ENCODE measurements at regions not wholly inside any gene's neighbourhood (a gene's known extent, or its start where the extent isn't known, plus 50 kb on each side); places are given as distances from the start of the nearest gene placed in this dataset.

DNA sequence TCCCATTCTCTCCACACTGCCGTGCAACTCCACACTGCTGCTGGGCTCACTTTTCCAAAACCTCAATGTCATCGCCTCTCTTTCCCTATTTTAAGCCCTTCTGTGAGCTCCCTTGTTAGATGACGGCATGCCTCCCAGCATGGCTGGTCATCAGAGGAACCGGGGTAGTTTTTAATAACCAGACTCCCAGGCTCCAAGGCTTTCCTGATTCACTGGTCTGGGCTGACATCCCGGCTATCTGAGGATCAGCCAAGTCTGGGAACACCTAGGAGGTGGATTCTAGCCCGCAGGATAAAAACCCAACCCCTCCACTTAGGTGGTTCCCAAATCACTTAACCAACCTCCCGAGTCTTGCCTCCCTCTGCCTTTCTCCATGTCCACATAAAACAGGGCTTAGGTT is 295.4 kb upstream of the FZD8 start:
- H3K79me1 ChIP-seq (ENCODE audit: low read depth, low read length) = no peaks in the 10 kb centered on the region
- no peak overlapping the region for H3K14ac ChIP-seq (ENCODE audit: insufficient read length)
- no peak overlapping the region for H4K91ac ChIP-seq (replicated peaks; ENCODE audit: insufficient read length, low read length)
- ChIA-PET POLR2A (ENCODE audit: partially characterized antibody) (no interaction called here), CTCF (ENCODE audit: partially characterized antibody) (no interaction called here)
- no peak overlapping the region for H4K8ac ChIP-seq (ENCODE audit: extremely low read depth, insufficient read depth, low read length)
- no peaks in the 10 kb centered on the region for H3K9me3 ChIP-seq (ENCODE audit: insufficient read depth in 2 of 2, low read depth in 1 of 2, low read length in 1 of 2)
- H2AK5ac ChIP-seq (ENCODE audit: low read depth, low read length) = no peak overlapping the region
- WGBS, 2 experiments (ENCODE audit: extremely low coverage in 1 of 2, insufficient coverage in 1 of 2, insufficient read length in 1 of 2, insufficient replicate concordance in 2 of 2, low coverage in 1 of 2, low lambda C conversion rate in 2 of 2, missing lambda C conversion rate in 1 of 2) = 90% methylated on average over 7 of the region's 7 CpGs; no CpG with 5 or more reads in 1 of the 2 experiments
- no peak overlapping the region for H2BK20ac ChIP-seq (ENCODE audit: low read length)
- H3K18ac ChIP-seq (ENCODE audit: extremely low read depth, low read length) = no peak overlapping the region
- H3K27ac ChIP-seq (ENCODE audit: low read depth, low read length) = no peak overlapping the region
- H4K20me1 ChIP-seq (replicated peaks in 1 of 2; ENCODE audit: control insufficient read depth in 1 of 2, insufficient read depth in 2 of 2, low read length in 2 of 2) = no peaks in the 10 kb centered on the region
- no peak for FAIRE-seq
- no peak overlapping the region for H3K4me2 ChIP-seq (ENCODE audit: insufficient read depth in 1 of 2, low read depth in 2 of 2, low read length in 2 of 2)
- H3K79me2 ChIP-seq (ENCODE audit: control insufficient read depth in 1 of 2, insufficient read depth in 2 of 2, low read length in 2 of 2) = no peaks in the 10 kb centered on the region
- no peak overlapping the region for H3K4me3 ChIP-seq (ENCODE audit: extremely low read depth in 1 of 4, insufficient read depth in 2 of 4, low read depth in 3 of 4, low read length in 4 of 4)
- no peak overlapping the region for H2AFZ ChIP-seq (ENCODE audit: low read length)
- H2BK15ac ChIP-seq (ENCODE audit: low read length) = no peak overlapping the region
- H3K23me2 ChIP-seq (ENCODE audit: low read depth, low read length) = no peaks in the 10 kb centered on the region
- H3K4ac ChIP-seq (replicated peaks; ENCODE audit: insufficient read length, low read depth, low read length) = no peak overlapping the region
- H2BK120ac ChIP-seq (replicated peaks; ENCODE audit: low read depth, low read length) = no peak overlapping the region
- no peaks in the 10 kb centered on the region for H3K27me3 ChIP-seq (replicated peaks in 1 of 4; ENCODE audit: control insufficient read depth in 3 of 4, extremely low read depth in 1 of 4, insufficient read depth in 3 of 4, low read length in 3 of 4)
- no peak overlapping the region for H4K5ac ChIP-seq (ENCODE audit: insufficient read length, low read depth, low read length)
- H3K56ac ChIP-seq (replicated peaks; ENCODE audit: insufficient read length, low read depth, low read length) = no peak overlapping the region
- no peak overlapping the region for H3K23ac ChIP-seq (ENCODE audit: insufficient read length)
- H3K9ac ChIP-seq (replicated peaks in 1 of 4; ENCODE audit: extremely low read depth in 1 of 4, low read depth in 3 of 4, low read length in 3 of 4) = no peak overlapping the region
- peaks cover 5 to 12% (median 7%) of the 10 kb centered on the region in 4 experiments; a peak in 5 of 7 replicates for H3K4me1 ChIP-seq (replicated peaks in 1 of 4; ENCODE audit: control insufficient read depth in 3 of 4, insufficient read depth in 4 of 4, low read length in 3 of 4)
- DNase-seq (ENCODE audit: low read depth in 1 of 2, low spot score in 2 of 2) = no peak
- H2BK12ac ChIP-seq (ENCODE audit: low read depth, low read length) = no peak overlapping the region
- H2BK5ac ChIP-seq (ENCODE audit: low read depth, low read length) = no peak overlapping the region
- H3K36me3 ChIP-seq (ENCODE audit: control insufficient read depth in 2 of 4, insufficient read depth in 4 of 4, low read length in 3 of 4) = no peaks in the 10 kb centered on the region
- TF ChIP-seq MAX (IDR thresholded peaks at IDR 0.05) (no peak), SRF (IDR thresholded peaks at IDR 0.05; ENCODE audit: low read depth, low read length) (no peak), RAD21 (IDR thresholded peaks at IDR 0.05 in 1 of 2, conservative IDR thresholded peaks at IDR 0.05 in 1 of 2; ENCODE audit: low read depth in 2 of 2, low read length in 2 of 2) (no peak), CEBPB (IDR thresholded peaks at IDR 0.05; ENCODE audit: low read depth, low read length) (no peak), POLR2A (IDR thresholded peaks at IDR 0.05; ENCODE audit: control extremely low read depth in 1 of 2, low read depth in 2 of 2, low read length in 2 of 2) (no peak), CTCF (IDR thresholded peaks at IDR 0.05; ENCODE audit: control extremely low read depth in 1 of 3, insufficient read depth in 1 of 3, low read depth in 1 of 3, low read length in 3 of 3) (no peak), CHD1 (IDR thresholded peaks at IDR 0.05; ENCODE audit: low read depth, low read length) (no peak), EZH2 (IDR thresholded peaks at IDR 0.05; ENCODE audit: low read depth, low read length, severe bottlenecking) (no peak), EP300 (IDR thresholded peaks at IDR 0.05; ENCODE audit: borderline replicate concordance in 1 of 2, low read depth in 2 of 2, low read length in 2 of 2) (no peak), FOSL1 (IDR thresholded peaks at IDR 0.05; ENCODE audit: insufficient read depth, low read depth, low read length) (no peak), ASH2L (IDR thresholded peaks at IDR 0.05; ENCODE audit: low read length) (no peak), NRF1 (IDR thresholded peaks at IDR 0.05; ENCODE audit: low read depth, low read length) (no peak), TCF12 (IDR thresholded peaks at IDR 0.05; ENCODE audit: low read depth, low read length) (no peak)
